ENCODE measurements at regions not wholly inside any gene's neighbourhood (a gene's known extent, or its start where the extent isn't known, plus 50 kb on each side); places are given as distances from the start of the nearest gene placed in this dataset.

DNA sequence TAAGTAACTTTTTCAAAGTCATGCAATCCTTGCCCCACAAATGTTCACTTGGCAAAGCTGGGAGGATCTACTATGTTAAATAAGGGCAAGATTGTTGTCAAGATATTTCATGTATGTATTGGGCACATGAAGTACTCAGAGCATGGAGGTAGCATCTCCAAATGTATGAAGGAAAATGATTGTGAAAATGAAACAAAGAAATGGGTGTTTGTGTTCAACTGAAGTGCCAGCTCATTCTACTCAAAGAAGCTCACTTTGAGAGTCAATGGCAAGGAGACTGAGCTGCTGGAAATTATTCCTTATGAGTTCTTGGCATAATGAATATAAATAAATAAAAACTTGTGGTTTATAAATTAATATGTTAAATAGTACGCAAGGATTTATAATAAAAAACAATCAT lies 124.5 kb upstream of the ARSJ start:
- intact Hi-C loops (cut with micrococcal nuclease; ENCODE audit: unreplicated experiment) = no loop called here
- POLR2A ChIA-PET = interaction anchor here (0.7 kb wide), 1 partner anchor 686 kb away, joined by 4 read pairs; no protein-coding TSS in a partner anchor
- no peaks in the 10 kb centered on the region for H3K9me3 ChIP-seq (ENCODE audit: low read length)

DNA sequence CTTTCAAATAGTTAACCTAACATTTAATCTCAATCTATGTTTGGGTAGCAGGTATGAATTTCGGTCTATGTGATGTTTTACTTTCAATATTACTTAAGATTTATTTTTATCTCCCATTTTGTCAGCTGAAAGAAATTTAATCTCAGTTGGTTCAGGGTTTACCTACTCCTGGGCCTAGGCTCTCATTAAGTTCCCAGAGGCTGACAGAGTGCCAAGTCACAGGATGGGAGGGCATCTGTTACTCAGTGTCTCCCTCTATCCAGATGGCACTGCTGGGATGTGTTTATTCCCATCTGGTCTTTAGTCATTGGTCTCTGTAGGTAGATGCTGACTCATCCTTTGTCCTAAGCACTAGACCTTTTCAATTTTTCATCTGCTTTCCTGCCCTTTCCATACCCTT lies 129.4 kb upstream of the ARSJ start:
- Histone ChIP-seq H3K9me3 (ENCODE audit: low read length) (no peaks in the 10 kb centered on the region), H2AFZ (ENCODE audit: low read length) (no peak overlapping the region), H3K4me3 (ENCODE audit: low read depth, low read length, poor library complexity, severe bottlenecking) (no peak overlapping the region), H3K4me2 (ENCODE audit: low read length) (no peak overlapping the region), H3K4me1 (ENCODE audit: insufficient read depth, low read length, poor library complexity, severe bottlenecking) (no peaks in the 10 kb centered on the region), H3K79me2 (ENCODE audit: insufficient read depth, low read depth, low read length) (no peaks in the 10 kb centered on the region), H3K36me3 (ENCODE audit: insufficient read depth, low read length) (no peaks in the 10 kb centered on the region), H3K27ac (ENCODE audit: low read depth, low read length, poor library complexity, severe bottlenecking) (no peak overlapping the region), H3K9me2 (ENCODE audit: insufficient read depth, low read length) (no peaks in the 10 kb centered on the region), H4K20me1 (ENCODE audit: insufficient read depth, low read length) (no peaks in the 10 kb centered on the region)
- BruUV-seq (replicated peaks) = no TSS peak
- CTCF ChIA-PET (ENCODE audit: unreplicated experiment) = no interaction called here
- no peak for DNase-seq (ENCODE audit: low spot score)
- intact Hi-C loops (cut with micrococcal nuclease; ENCODE audit: unreplicated experiment) = no loop called here
- POLR2A ChIA-PET = no interaction called here
- no peak for TF ChIP-seq EZH2phosphoT487 (IDR thresholded peaks at IDR 0.05; ENCODE audit: borderline replicate concordance, low read depth, low read length)
- TF ChIP-seq, protein P1, sequence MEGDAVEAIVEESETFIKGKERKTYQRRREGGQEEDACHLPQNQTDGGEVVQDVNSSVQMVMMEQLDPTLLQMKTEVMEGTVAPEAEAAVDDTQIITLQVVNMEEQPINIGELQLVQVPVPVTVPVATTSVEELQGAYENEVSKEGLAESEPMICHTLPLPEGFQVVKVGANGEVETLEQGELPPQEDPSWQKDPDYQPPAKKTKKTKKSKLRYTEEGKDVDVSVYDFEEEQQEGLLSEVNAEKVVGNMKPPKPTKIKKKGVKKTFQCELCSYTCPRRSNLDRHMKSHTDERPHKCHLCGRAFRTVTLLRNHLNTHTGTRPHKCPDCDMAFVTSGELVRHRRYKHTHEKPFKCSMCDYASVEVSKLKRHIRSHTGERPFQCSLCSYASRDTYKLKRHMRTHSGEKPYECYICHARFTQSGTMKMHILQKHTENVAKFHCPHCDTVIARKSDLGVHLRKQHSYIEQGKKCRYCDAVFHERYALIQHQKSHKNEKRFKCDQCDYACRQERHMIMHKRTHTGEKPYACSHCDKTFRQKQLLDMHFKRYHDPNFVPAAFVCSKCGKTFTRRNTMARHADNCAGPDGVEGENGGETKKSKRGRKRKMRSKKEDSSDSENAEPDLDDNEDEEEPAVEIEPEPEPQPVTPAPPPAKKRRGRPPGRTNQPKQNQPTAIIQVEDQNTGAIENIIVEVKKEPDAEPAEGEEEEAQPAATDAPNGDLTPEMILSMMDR (conservative IDR thresholded peaks at IDR 0.05; ENCODE audit: low read length) = no peak

More for the DNA sequence above, 124.5 kb upstream of the ARSJ start:
- Histone ChIP-seq H3K27ac (ENCODE audit: low read depth, low read length, poor library complexity, severe bottlenecking) (no peak overlapping the region), H3K79me2 (ENCODE audit: insufficient read depth, low read depth, low read length) (no peaks in the 10 kb centered on the region), H3K4me1 (ENCODE audit: insufficient read depth, low read length, poor library complexity, severe bottlenecking) (no peaks in the 10 kb centered on the region), H3K9me2 (ENCODE audit: insufficient read depth, low read length) (no peaks in the 10 kb centered on the region), H3K4me2 (ENCODE audit: low read length) (no peak overlapping the region), H3K4me3 (ENCODE audit: low read depth, low read length, poor library complexity, severe bottlenecking) (no peak overlapping the region), H2AFZ (ENCODE audit: low read length) (no peak overlapping the region), H3K36me3 (ENCODE audit: insufficient read depth, low read length) (no peaks in the 10 kb centered on the region), H4K20me1 (ENCODE audit: insufficient read depth, low read length) (no peaks in the 10 kb centered on the region)
- BruUV-seq (replicated peaks) = no TSS peak
- TF ChIP-seq EZH2phosphoT487 (IDR thresholded peaks at IDR 0.05; ENCODE audit: borderline replicate concordance, low read depth, low read length) = no peak
- TF ChIP-seq, protein P1 (conservative IDR thresholded peaks at IDR 0.05; ENCODE audit: low read length) = no peak
- CTCF ChIA-PET (ENCODE audit: unreplicated experiment) = no interaction called here
- DNase-seq (ENCODE audit: low spot score) = no peak

DNA sequence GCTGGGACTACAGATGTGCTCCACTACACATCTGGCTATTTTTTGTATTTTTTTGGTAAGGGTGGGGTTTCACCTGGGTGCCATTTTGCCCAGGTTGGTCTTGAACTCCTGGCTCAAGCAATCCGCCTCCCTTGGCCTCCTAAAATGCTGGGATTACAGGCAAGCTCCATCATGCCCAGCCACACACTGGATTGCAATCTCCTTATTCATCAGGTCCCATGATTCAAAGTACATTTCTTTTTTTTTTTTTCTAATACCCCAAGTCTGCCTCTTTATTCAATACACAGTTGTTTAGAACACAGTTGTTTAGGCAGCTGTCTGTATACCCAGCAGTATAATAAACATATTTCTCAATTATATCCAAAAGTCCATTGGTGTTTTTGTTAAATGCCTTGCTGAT lies 130.3 kb upstream of the ARSJ start:
- intact Hi-C loops (cut with micrococcal nuclease; ENCODE audit: unreplicated experiment) = no loop called here
- H3K36me3 ChIP-seq (ENCODE audit: insufficient read depth, low read length) = no peaks in the 10 kb centered on the region
- H3K4me2 ChIP-seq (ENCODE audit: low read length) = no peak overlapping the region
- H3K4me1 ChIP-seq (ENCODE audit: insufficient read depth, low read length, poor library complexity, severe bottlenecking) = no peaks in the 10 kb centered on the region
- ChIA-PET CTCF (ENCODE audit: unreplicated experiment) (no interaction called here), POLR2A (interaction anchor here (0.7 kb wide), 1 partner anchor 97 kb away, joined by 3 read pairs; no protein-coding TSS in a partner anchor)
- H4K20me1 ChIP-seq (ENCODE audit: insufficient read depth, low read length) = no peaks in the 10 kb centered on the region
- H3K9me2 ChIP-seq (ENCODE audit: insufficient read depth, low read length) = no peaks in the 10 kb centered on the region
- no peak overlapping the region for H3K4me3 ChIP-seq (ENCODE audit: low read depth, low read length, poor library complexity, severe bottlenecking)
- no peaks in the 10 kb centered on the region for H3K79me2 ChIP-seq (ENCODE audit: insufficient read depth, low read depth, low read length)
- BruUV-seq (replicated peaks) = no TSS peak
- no peak for DNase-seq (ENCODE audit: low spot score)
- no peaks in the 10 kb centered on the region for H3K9me3 ChIP-seq (ENCODE audit: low read length)
- H2AFZ ChIP-seq (ENCODE audit: low read length) = no peak overlapping the region
- no peak overlapping the region for H3K27ac ChIP-seq (ENCODE audit: low read depth, low read length, poor library complexity, severe bottlenecking)
- TF ChIP-seq, protein P1 (conservative IDR thresholded peaks at IDR 0.05; ENCODE audit: low read length) = no peak
- no peak for TF ChIP-seq EZH2phosphoT487 (IDR thresholded peaks at IDR 0.05; ENCODE audit: borderline replicate concordance, low read depth, low read length)

Measured in OCI-LY7 (cell line).